Endothelial cell of umbilical vein (primary cell): ENCODE measurements at regions not wholly inside any gene's neighbourhood (a gene's known extent, or its start where the extent isn't known, plus 50 kb on each side); places are given as distances from the start of the nearest gene placed in this dataset.

ENCODE experiments used
- BruUV-seq: library from RNA; stranded (reverse); fragments of 400-500 nt; replicated peaks from 2 replicates; lab custom pipeline; 2021; lab: Mats Ljungman, UMichigan
- CTCF ChIA-PET: fragments of 300-600, 350-600 bp; sonication (Branson Sonifier 250); formaldehyde crosslinking; loops from one replicate; lab custom pipeline; 2021; ENCODE audit warnings: antibody characterized with exemption, inconsistent platforms; lab: Charles Lee
- POLR2A ChIA-PET: fragments of 300-600, 350-600 bp; sonication (Branson Sonifier 250); formaldehyde crosslinking; loops from one replicate; lab custom pipeline; 2021; ENCODE audit warnings: antibody characterized with exemption, inconsistent platforms; lab: Charles Lee
- DNase-seq: peaks from one replicate; pipeline ENCODE4 v3.0.0-alpha.2; 2011; ENCODE audit warnings: low read depth, low spot score
- FAIRE-seq: peaks from 2 replicates; lab custom pipeline; 2011; peaks lifted over from hg19 to GRCh38; lab: Jason Lieb, UNC
- H2AFZ ChIP-seq: 2 replicates; pipeline ENCODE4 v1.6.0; 2012; ENCODE audit warnings: low read depth, low read length, control low read depth, inconsistent platforms
- H3K27ac ChIP-seq: 2 replicates; pipeline ENCODE4 v1.5.1; 2011; ENCODE audit warnings: low read depth, mild to moderate bottlenecking, control low read depth, low read length, moderate library complexity; ENCODE audit not compliant: insufficient read depth
- H3K27me3 ChIP-seq, 2 experiments: 2 replicates each; pipeline versions ENCODE4 v1.6.0 to v1.6.1; 2011; ENCODE audit warnings: low read length in 2 of 2, mixed read lengths in 1 of 2; ENCODE audit not compliant: control insufficient read depth in 2 of 2, insufficient read depth in 2 of 2
- H3K36me3 ChIP-seq, 2 experiments: 2 replicates in 1 of 2; 3 replicates in 1 of 2; pipeline ENCODE4 v1.5.1; 2011; ENCODE audit warnings: low read length in 2 of 2, mild to moderate bottlenecking in 1 of 2, moderate library complexity in 1 of 2; ENCODE audit not compliant: control insufficient read depth in 2 of 2, insufficient read depth in 2 of 2; ENCODE audit errors: extremely low read depth in 1 of 2
- H3K4me1 ChIP-seq: 3 replicates; pipeline ENCODE4 v1.5.1; 2011; ENCODE audit warnings: mild to moderate bottlenecking, low read length; ENCODE audit not compliant: control insufficient read depth, insufficient read depth; ENCODE audit errors: extremely low read depth
- H3K4me2 ChIP-seq: 2 replicates; pipeline ENCODE4 v1.6.1; 2011; ENCODE audit warnings: low read length, control low read depth, mixed read lengths; ENCODE audit not compliant: insufficient read depth
- H3K4me3 ChIP-seq, 3 experiments: fragments of 200-600 bp in 1 of 3; sonication (generic), shearing (Covaris generic) in 1 of 3; replicated peaks in 1 of 3; 2 replicates each; pipeline ENCODE4 v1.5.1; 2011 to 2016; ENCODE audit warnings: control low read depth in 3 of 3, low read length in 3 of 3, mild to moderate bottlenecking in 2 of 3, inconsistent platforms in 1 of 3, low read depth in 1 of 3, moderate library complexity in 1 of 3; ENCODE audit not compliant: insufficient read depth in 1 of 3
- H3K79me2 ChIP-seq: 2 replicates; pipeline ENCODE4 v1.6.0; 2012; ENCODE audit warnings: low read length, inconsistent platforms; ENCODE audit not compliant: control insufficient read depth, insufficient read depth
- H3K9ac ChIP-seq: replicated peaks from 2 replicates; pipeline ENCODE3; 2011; ENCODE audit warnings: low read length, control low read depth; ENCODE audit not compliant: insufficient read depth; ENCODE audit errors: extremely low read depth
- H3K9me1 ChIP-seq: replicated peaks from 3 replicates; pipeline ENCODE4 v1.6.0; 2011; ENCODE audit warnings: mild to moderate bottlenecking, low read length; ENCODE audit not compliant: control insufficient read depth, insufficient read depth; ENCODE audit errors: extremely low read depth
- H3K9me3 ChIP-seq: replicated peaks from 2 replicates; pipeline ENCODE4 v1.5.1; 2012; ENCODE audit warnings: low read length, inconsistent platforms; ENCODE audit not compliant: control insufficient read depth, insufficient read depth
- H4K20me1 ChIP-seq: replicated peaks from 2 replicates; pipeline ENCODE3; 2011; ENCODE audit warnings: mild to moderate bottlenecking, low read length; ENCODE audit not compliant: control insufficient read depth, insufficient read depth; ENCODE audit errors: extremely low read depth
- EZH2 ChIP-seq: IDR thresholded peaks from 2 replicates; pipeline ENCODE4 v1.6.1; 2012; ENCODE audit warnings: borderline replicate concordance, low read depth, mild to moderate bottlenecking, moderate library complexity, low read length, inconsistent platforms; ENCODE audit not compliant: severe bottlenecking
- FOS ChIP-seq: IDR thresholded peaks from 2 replicates; pipeline ENCODE4 v1.6.1; 2011; ENCODE audit warnings: mild to moderate bottlenecking, low read length, moderate library complexity, borderline replicate concordance; ENCODE audit not compliant: insufficient read depth
- GATA2 ChIP-seq: IDR thresholded peaks from 2 replicates; pipeline ENCODE4 v1.7.0; 2011; ENCODE audit warnings: low read depth, mild to moderate bottlenecking, moderate library complexity, mixed read lengths, low read length; ENCODE audit not compliant: insufficient read length, insufficient read depth
- JUN ChIP-seq: IDR thresholded peaks from 2 replicates; pipeline ENCODE4 v1.6.1; 2011; ENCODE audit warnings: borderline replicate concordance, low read depth; ENCODE audit not compliant: insufficient read length, insufficient read depth
- MYC ChIP-seq: IDR thresholded peaks from one replicate; pipeline ENCODE4 v1.6.1; 2011; ENCODE audit warnings: mild to moderate bottlenecking, low read depth, low read length
- POLR2A ChIP-seq: IDR thresholded peaks from 2 replicates; pipeline ENCODE4 v1.6.1; 2012; ENCODE audit warnings: low read depth, mild to moderate bottlenecking, control low read depth, low read length
- POLR2AphosphoS5 ChIP-seq: IDR thresholded peaks from 2 replicates; pipeline ENCODE4 v1.6.1; 2012; ENCODE audit warnings: low read depth, mild to moderate bottlenecking, control low read depth, low read length, moderate library complexity; ENCODE audit not compliant: insufficient read depth
- dilution Hi-C: fragments of 300-500 bp; cut with MboI; formaldehyde crosslinking; loops from one replicate; pipeline ENCODE4 v1.15.0; 2019; ENCODE audit warnings: low sequenced_read_pairs; ENCODE audit not compliant: extremely low pct_ligation_motif_present
- intact Hi-C: fragments of 100-400 bp; cut with micrococcal nuclease; formaldehyde crosslinking; loops from one replicate; pipeline ENCODE4 v1.10.0; 2022
- TF ChIP-seq, protein P1 (sequence below), 2 donors: IDR thresholded peaks; 1 replicate in 1 of 2; 2 replicates in 1 of 2; pipeline ENCODE4 v1.5.1; 2011; ENCODE audit warnings: low read length in 2 of 2, mild to moderate bottlenecking in 2 of 2, moderate library complexity in 2 of 2, control low read depth in 1 of 2, inconsistent platforms in 1 of 2, low read depth in 1 of 2; ENCODE audit not compliant: insufficient read depth in 1 of 2; ENCODE audit errors: extremely low read depth in 1 of 2
- TF ChIP-seq, protein P2 (sequence below): IDR thresholded peaks from 2 replicates; pipeline ENCODE4 v1.6.1; 2011; ENCODE audit not compliant: insufficient read depth, insufficient read length

DNA sequence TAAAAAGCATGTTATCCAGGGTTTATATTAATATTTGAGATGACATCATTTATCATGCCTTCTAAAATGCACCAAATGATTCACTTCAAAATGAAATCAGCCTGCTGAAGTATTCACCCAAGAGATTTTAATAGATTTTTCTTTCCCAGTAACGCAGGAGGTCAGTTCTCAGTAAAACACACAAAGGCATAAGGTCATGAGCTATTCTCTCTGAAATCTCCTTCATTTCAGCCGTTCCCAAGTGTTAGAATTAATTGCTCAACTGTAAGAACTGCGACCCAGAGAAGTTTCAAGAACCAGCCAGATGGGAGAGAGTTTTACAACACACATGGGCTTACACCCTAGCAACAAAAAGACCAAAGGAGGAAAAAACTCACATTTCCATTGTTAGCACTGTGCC lies 84.2 kb upstream of the PHLPP1 start:
- Histone ChIP-seq H4K20me1 (no peaks in the 10 kb centered on the region), H3K4me3 (no peak overlapping the region), H2AFZ (no peak overlapping the region), H3K79me2 (no peaks in the 10 kb centered on the region), H3K9me1 (no peaks in the 10 kb centered on the region), H3K4me1 (no peaks in the 10 kb centered on the region), H3K27me3 (peaks cover 0 to 10% of the 10 kb centered on the region in 2 experiments), H3K9ac (no peak overlapping the region), H3K4me2 (no peak overlapping the region), H3K36me3 (no peaks in the 10 kb centered on the region), H3K27ac (no peak overlapping the region), H3K9me3 (no peaks in the 10 kb centered on the region)
- TF ChIP-seq JUN (no peak), MYC (no peak), POLR2AphosphoS5 (no peak), POLR2A (no peak), FOS (no peak), GATA2 (no peak), EZH2 (no peak)
- TF ChIP-seq, protein P1, sequence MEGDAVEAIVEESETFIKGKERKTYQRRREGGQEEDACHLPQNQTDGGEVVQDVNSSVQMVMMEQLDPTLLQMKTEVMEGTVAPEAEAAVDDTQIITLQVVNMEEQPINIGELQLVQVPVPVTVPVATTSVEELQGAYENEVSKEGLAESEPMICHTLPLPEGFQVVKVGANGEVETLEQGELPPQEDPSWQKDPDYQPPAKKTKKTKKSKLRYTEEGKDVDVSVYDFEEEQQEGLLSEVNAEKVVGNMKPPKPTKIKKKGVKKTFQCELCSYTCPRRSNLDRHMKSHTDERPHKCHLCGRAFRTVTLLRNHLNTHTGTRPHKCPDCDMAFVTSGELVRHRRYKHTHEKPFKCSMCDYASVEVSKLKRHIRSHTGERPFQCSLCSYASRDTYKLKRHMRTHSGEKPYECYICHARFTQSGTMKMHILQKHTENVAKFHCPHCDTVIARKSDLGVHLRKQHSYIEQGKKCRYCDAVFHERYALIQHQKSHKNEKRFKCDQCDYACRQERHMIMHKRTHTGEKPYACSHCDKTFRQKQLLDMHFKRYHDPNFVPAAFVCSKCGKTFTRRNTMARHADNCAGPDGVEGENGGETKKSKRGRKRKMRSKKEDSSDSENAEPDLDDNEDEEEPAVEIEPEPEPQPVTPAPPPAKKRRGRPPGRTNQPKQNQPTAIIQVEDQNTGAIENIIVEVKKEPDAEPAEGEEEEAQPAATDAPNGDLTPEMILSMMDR (IDR thresholded peaks at IDR 0.05; ENCODE audit: extremely low read depth in 1 of 2, insufficient read depth in 1 of 2, low read depth in 1 of 2, low read length in 2 of 2): no peak
- TF ChIP-seq, protein P2, sequence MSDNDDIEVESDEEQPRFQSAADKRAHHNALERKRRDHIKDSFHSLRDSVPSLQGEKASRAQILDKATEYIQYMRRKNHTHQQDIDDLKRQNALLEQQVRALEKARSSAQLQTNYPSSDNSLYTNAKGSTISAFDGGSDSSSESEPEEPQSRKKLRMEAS: no peak
- ChIA-PET POLR2A (no interaction called here), CTCF (no interaction called here)
- intact Hi-C loops (no loop called here), dilution Hi-C loops (no loop called here)
- FAIRE-seq (no peak), DNase-seq (no peak)
- BruUV-seq: no TSS peak
